Sigmoid colon (tissue), 4 donors: ENCODE measurements at regions not wholly inside any gene's neighbourhood (a gene's known extent, or its start where the extent isn't known, plus 50 kb on each side); places are given as distances from the start of the nearest gene placed in this dataset.

Source experiments
- EP300 ChIP-seq, 4 donors: sonication (generic); formaldehyde crosslinking; IDR thresholded peaks; one replicate each; pipeline ENCODE4 v1.6.1; 2017; ENCODE audit warnings: antibody characterized with exemption in 4 of 4
- TF ChIP-seq, protein P1 (sequence below), 4 experiments: fragments of 450-650 bp in 3 of 4; fragments of 200-600 bp in 1 of 4; IDR thresholded peaks; one replicate each; pipeline ENCODE4 v1.5.1; 2016 to 2019; ENCODE audit warnings: antibody characterized with exemption in 4 of 4, mild to moderate bottlenecking in 3 of 4, moderate library complexity in 2 of 4

DNA sequence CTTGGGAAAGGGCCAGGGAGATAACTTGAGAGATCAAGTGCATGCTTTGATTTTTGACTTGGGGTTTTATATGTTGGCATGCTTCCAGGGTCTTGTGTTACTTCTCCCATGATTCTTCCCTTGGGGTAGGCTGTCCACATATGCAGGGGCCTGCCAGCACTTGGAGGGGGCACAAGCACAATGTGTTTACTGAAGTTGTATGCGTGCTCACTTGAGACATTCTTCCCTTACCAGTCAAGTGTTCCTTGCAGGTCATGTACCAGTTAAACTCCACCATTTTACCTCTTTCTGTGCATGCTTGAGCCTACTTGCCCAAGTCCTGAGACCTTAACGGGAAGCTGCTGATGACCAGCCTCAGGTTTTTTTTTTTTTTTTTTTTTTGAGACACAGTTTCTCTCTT, 1880.5 kb downstream of the ARAP2 start:
- TF ChIP-seq EP300 (IDR thresholded peaks at IDR 0.05): no peak
- TF ChIP-seq, protein P1, sequence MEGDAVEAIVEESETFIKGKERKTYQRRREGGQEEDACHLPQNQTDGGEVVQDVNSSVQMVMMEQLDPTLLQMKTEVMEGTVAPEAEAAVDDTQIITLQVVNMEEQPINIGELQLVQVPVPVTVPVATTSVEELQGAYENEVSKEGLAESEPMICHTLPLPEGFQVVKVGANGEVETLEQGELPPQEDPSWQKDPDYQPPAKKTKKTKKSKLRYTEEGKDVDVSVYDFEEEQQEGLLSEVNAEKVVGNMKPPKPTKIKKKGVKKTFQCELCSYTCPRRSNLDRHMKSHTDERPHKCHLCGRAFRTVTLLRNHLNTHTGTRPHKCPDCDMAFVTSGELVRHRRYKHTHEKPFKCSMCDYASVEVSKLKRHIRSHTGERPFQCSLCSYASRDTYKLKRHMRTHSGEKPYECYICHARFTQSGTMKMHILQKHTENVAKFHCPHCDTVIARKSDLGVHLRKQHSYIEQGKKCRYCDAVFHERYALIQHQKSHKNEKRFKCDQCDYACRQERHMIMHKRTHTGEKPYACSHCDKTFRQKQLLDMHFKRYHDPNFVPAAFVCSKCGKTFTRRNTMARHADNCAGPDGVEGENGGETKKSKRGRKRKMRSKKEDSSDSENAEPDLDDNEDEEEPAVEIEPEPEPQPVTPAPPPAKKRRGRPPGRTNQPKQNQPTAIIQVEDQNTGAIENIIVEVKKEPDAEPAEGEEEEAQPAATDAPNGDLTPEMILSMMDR (IDR thresholded peaks at IDR 0.05): no peak
